HG03439 (cell line): ENCODE measurements at regions not wholly inside any gene's neighbourhood (a gene's known extent, or its start where the extent isn't known, plus 50 kb on each side); places are given as distances from the start of the nearest gene placed in this dataset.

Source experiments
- ATAC-seq: cut with Tn5 transposase; IDR thresholded peaks from one replicate; pipeline ENCODE4 v1.9.1; 2021; ENCODE audit warnings: mild to moderate bottlenecking, moderate library complexity; ENCODE audit not compliant: unreplicated experiment

GRCh38 chrX:40154250-40154852 lies 56.6 kb upstream of the BCOR start:
- ATAC-seq = no peak

DNA sequence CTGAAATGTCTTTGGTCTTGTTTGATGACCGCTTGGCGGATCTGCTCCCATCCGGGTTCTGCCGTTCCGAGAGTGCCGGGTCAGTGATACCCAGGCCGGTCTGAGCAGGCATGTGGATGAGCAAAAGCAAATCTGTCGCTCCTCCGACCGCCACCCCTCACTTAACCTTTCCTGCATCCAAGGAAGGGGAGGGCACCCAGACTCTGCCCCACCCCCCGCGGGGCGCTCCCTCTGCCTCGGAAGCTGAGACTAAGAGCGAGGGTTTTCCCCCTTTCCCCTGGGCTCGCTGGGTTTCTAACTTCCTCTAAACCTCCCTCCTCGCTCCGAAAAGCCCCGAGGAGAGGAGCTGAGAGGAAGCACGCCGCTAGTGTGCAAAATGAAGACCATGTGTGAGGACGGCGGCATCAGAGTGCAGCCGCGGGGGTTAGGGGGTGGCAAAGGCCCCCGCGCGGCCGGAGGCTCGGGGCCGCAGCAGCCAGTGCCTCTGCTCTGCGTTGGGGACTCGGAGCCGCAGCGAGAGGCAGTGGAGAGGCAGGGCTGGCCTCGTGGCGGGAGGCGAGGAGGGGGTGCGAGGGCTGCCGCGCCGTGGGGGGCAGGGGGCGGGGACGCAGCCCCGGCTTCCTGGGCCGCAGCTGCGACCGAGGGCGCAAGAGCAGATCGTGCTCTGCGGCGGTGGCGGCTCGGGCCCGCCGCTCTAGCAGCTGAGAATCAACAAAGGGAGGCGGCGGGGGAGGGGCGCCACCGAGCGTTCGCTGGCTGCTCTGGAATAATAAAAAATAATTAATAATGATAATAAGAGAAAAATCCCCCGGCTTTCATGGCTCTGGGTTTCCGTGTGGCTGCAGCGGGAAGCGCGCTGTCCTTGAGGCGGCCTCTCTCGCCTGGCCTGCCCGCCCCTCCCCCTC lies 55.8 kb upstream of the BCOR start:
- peak; percentile 68 for ATAC-seq

GRCh38 chrX:40152741-40153344 lies 55.1 kb upstream of the BCOR start:
- ATAC-seq = no peak

DNA sequence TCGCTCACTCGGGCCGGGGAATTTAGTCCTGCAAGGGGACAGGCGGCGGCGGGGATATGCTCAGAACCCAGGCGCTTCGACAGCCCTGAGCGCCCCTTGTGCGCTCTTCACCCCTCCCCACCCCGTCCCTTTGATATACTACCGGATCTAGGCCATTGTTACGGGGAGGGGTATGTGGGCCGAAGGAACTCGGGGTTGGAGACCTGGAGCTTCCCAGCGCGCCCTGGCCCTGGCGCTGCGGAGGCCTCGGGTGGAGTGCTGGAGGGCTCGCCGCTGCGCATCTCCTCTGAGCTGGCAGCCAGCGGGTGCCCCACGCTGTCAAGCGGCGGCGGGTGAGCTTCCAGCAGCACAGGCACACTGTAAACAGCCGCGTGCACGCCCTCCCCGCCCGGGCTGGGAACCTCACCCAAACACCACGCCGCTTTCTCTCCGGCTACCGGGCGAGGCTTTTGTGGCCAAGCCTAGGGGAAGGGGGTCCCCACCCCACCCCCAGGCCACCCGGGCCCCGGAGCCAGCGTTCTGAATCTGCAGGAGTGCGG lies 54.5 kb upstream of the BCOR start:
- ATAC-seq = no peak

DNA sequence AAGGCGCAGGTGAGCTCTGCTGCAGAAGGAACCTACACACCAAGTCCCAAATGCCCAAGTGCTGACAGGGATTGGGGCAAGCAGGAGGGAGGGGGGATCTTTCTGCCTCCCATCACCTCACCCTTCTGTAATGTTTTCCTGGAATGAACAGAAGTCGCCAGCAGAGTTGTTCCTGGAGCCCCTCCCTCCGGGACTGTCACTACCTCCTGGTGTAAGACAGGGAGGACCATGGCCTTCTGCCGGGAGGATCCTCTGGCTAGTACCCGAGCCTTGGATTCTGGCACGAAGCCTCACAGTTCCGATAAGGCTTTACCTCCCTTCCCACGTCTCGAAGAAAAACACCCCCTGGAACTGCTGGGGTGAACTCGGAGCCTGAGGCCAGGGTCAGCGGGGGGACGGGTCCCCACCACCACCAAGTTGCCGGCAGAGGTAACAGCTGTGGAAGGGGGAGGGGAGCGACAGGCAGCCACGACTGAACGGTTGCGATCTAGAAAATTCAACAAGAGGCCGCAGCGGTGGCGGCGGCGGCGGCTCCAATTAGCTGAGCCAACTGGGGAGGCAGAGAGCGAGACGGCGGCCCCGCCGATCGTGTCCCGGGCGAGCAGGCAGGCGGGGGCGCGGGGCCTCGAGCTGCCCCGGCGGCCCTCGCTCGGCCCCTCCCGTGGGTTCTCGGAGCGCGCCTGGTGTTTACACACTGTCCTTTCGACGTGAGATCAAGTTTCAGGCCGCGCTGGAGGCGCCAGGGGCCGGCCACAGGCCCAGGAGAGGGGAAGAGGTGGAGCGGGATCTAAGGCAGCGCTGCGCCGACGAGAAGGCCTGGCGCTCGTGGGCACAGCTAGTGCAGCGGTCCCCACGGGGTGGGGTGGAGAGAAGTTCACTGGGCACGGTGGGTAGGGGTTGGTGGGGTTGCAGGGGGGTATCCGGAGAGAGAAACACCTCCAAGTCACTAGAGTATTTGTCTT lies 53.7 kb upstream of the BCOR start:
- ATAC-seq = no peak

DNA sequence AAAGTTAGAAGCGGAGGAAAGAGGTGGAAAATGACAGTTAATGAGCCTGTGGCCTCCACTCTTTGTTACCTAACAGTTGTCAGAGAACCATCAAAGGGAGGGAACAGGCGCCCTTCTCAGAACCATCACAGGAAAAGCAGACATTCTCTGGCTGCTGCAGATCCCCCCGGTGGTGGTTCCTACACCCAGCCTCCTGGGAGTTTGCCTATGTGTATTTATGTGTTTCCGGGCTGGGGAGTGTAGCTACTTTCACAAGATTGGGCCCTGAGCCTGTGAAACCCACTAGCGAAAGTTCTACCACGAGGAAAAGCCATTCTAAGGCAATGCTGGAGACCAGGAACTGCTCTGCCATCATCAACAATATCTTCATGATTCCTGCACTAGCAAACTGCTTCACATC lies 52.7 kb upstream of the BCOR start:
- no peak for ATAC-seq

DNA sequence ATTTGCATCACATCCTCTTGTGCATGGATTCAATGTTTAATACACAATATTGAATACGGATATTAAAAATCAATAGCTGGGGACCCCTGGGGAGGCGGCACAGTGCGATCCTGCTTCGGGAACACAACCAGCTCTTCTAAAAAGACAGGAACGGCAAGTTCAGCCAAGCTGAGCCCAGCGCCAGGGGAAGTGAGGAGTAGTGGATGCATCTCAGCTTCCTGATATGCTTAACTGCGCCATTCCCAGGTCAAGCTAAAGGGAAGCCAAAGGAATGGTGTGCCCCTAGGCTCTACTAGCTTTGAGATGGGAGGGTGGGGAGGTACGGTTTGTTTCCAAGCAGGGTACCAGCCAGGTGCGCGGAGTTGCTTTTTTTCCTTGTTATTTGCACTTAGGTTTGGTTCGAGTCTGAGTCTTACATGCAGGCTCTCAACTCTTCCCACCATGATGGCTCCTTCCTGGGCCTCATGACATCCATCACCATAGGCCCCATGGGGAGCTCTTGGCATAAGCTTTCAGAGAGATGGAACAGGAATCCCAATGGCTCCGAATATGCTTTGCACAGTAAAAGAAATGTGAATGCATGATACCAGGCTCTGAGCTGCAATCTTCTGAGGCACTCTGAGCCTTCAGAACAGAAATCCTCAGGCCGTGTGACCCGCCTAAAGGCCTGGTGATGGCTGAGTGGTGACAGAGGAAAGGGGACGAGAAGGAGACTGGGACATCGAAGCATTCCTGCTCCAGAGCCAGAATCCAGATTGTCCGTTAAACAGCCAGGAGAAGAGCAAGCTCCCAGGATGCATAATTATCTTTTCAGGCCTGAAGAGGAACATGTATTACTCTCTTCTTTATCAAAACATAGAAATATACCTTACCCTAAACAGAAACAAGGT lies 51.8 kb upstream of the BCOR start:
- no peak for ATAC-seq

DNA sequence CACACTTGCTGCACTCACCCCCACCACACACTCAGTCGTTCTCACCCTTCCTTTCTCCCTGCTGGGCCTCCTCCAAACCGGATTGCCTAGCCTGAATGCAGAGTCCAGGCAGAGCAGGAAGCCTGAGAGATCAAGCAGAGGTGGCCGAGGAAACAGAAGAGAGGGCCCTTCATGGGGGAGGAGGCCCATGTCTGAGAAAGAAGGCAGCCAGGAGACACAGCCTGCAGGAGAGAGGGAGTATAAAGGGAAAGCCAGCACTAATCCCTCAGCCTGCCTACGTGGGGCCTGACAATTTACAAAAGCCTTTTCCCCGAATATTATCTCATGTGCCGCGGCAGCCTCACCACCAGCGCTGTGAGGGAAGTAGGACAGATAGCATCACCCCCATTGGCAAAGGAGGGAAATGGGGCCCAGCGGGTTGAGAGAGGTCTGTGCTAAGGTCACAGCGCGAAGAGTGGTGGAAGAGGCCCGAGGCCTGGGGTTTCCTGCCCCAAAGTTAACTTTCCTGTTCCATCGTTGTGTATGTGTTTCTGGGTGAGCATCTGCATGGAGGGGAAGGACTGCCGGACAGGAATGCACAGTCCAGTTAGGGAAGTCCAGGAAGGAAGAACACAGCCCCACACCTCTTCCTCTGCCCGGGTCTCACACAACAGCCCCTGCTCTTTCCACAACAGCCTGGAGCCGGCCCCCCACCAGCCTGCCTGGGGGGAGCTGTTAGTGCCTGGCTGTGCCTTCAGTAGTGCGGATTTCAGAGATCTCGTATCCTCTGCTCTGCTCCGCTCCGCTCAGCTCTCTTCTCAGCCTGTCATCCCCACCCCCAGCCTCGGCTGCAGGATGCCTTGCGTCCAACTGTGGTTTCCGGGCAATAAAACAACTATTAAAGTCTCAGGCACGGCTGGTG lies 50.9 kb upstream of the BCOR start:
- no peak for ATAC-seq

DNA sequence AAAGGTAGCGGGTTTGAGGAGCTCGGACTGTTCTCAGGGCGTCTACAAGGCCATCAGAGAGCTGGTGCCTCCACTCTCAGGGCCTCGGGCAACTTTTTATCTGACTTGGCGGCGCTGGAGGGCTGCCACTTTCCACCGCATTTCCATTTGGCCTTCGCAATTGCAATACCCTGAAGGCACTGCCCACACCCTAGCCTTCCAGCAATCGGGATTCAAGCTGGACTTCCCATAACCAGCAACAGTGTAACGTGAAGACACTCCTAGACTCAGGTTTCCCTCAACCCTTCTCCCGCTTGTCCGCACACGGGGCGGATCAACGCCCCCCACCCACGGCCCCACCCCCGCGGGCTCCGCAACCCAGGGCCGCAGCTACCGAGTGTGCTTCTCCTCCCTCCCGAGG lies 50.2 kb upstream of the BCOR start:
- ATAC-seq = no peak
